H1 (cell line): ENCODE measurements at regions not wholly inside any gene's neighbourhood (a gene's known extent, or its start where the extent isn't known, plus 50 kb on each side); places are given as distances from the start of the nearest gene placed in this dataset.

Source experiments
- CTCF ChIA-PET: fragments of 300-600 bp; sonication (Branson Sonifier 250); formaldehyde crosslinking; loops from one replicate; lab custom pipeline; 2021; ENCODE audit not compliant: partially characterized antibody; lab: Charles Lee
- POLR2A ChIA-PET: fragments of 300-600 bp; sonication (Branson Sonifier 250); formaldehyde crosslinking; loops from one replicate; lab custom pipeline; 2021; ENCODE audit warnings: inconsistent platforms; ENCODE audit not compliant: partially characterized antibody; lab: Charles Lee
- DNase-seq, 2 experiments: peaks; one replicate each; pipeline versions ENCODE4 v3.0.0 to v3.0.0-alpha.2; 2010 to 2022; ENCODE audit warnings: low spot score in 2 of 2, low read depth in 1 of 2, mixed read lengths in 1 of 2
- FAIRE-seq: peaks from 2 replicates; lab custom pipeline; 2011; peaks lifted over from hg19 to GRCh38; lab: Jason Lieb, UNC
- H2AFZ ChIP-seq: 2 replicates; pipeline ENCODE4 v1.8.1; 2012; ENCODE audit warnings: low read length, inconsistent platforms
- H2AK5ac ChIP-seq: 2 replicates; pipeline ENCODE4 v1.6.1; 2013; ENCODE audit warnings: low read depth, low read length
- H2BK120ac ChIP-seq: replicated peaks from 2 replicates; pipeline ENCODE3; 2013; ENCODE audit warnings: low read depth, low read length, inconsistent platforms
- H2BK12ac ChIP-seq: 2 replicates; pipeline ENCODE4 v1.6.1; 2013; ENCODE audit warnings: low read depth, low read length
- H2BK15ac ChIP-seq: 2 replicates; pipeline ENCODE4 v1.6.1; 2013; ENCODE audit warnings: low read length
- H2BK20ac ChIP-seq: 2 replicates; pipeline ENCODE4 v1.6.1; 2013; ENCODE audit warnings: low read length
- H2BK5ac ChIP-seq: 2 replicates; pipeline ENCODE4 v1.6.1; 2013; ENCODE audit warnings: low read depth, low read length
- H3K14ac ChIP-seq: 2 replicates; pipeline ENCODE4 v1.6.1; 2013; ENCODE audit warnings: inconsistent platforms; ENCODE audit not compliant: insufficient read length
- H3K18ac ChIP-seq: 2 replicates; pipeline ENCODE4 v1.6.1; 2013; ENCODE audit warnings: low read length; ENCODE audit errors: extremely low read depth
- H3K23ac ChIP-seq: 2 replicates; pipeline ENCODE4 v1.6.1; 2013; ENCODE audit warnings: inconsistent platforms; ENCODE audit not compliant: insufficient read length
- H3K23me2 ChIP-seq: 2 replicates; pipeline ENCODE4 v1.6.1; 2013; ENCODE audit warnings: low read depth, low read length
- H3K27ac ChIP-seq: 2 replicates; pipeline ENCODE4 v1.6.1; 2011; ENCODE audit warnings: low read depth, low read length, inconsistent platforms
- H3K27me3 ChIP-seq, 4 experiments: replicated peaks in 1 of 4; 1 replicate in 1 of 4; 2 replicates in 3 of 4; pipeline versions ENCODE4 v1.6.1 to v1.8.1; 2011 to 2013; ENCODE audit warnings: low read length in 3 of 4, mild to moderate bottlenecking in 3 of 4, inconsistent platforms in 2 of 4, mixed read lengths in 2 of 4, moderate library complexity in 1 of 4; ENCODE audit not compliant: control insufficient read depth in 3 of 4, insufficient read depth in 3 of 4; ENCODE audit errors: extremely low read depth in 1 of 4
- H3K36me3 ChIP-seq, 4 experiments: 2 replicates each; pipeline versions ENCODE4 v1.6.1 to v1.8.1; 2011 to 2013; ENCODE audit warnings: mild to moderate bottlenecking in 4 of 4, low read length in 3 of 4, moderate library complexity in 2 of 4, control low read depth in 1 of 4, inconsistent platforms in 1 of 4; ENCODE audit not compliant: insufficient read depth in 4 of 4, control insufficient read depth in 2 of 4
- H3K4ac ChIP-seq: replicated peaks from 2 replicates; pipeline ENCODE3; 2013; ENCODE audit warnings: low read length, low read depth, mixed read lengths, inconsistent platforms; ENCODE audit not compliant: insufficient read length
- H3K4me1 ChIP-seq, 4 experiments: replicated peaks in 1 of 4; 1 replicate in 1 of 4; 2 replicates in 3 of 4; pipeline versions ENCODE4 v1.6.1 to v1.8.1; 2011 to 2013; ENCODE audit warnings: low read length in 3 of 4, inconsistent platforms in 2 of 4, mixed read lengths in 1 of 4; ENCODE audit not compliant: insufficient read depth in 4 of 4, control insufficient read depth in 3 of 4
- H3K4me2 ChIP-seq, 2 experiments: 2 replicates each; pipeline versions ENCODE4 v1.6.1 to v1.8.1; 2011 to 2013; ENCODE audit warnings: low read depth in 2 of 2, low read length in 2 of 2, control low read depth in 1 of 2, inconsistent platforms in 1 of 2, mild to moderate bottlenecking in 1 of 2; ENCODE audit not compliant: insufficient read depth in 1 of 2
- H3K4me3 ChIP-seq, 4 experiments: fragments of 200-600, 300-600 bp in 1 of 4; sonication (generic), shearing (Covaris generic), sonication (Bioruptor Twin) in 1 of 4; 2 replicates each; pipeline versions ENCODE4 v1.5.1 to v1.8.1; 2011 to 2016; ENCODE audit warnings: low read length in 4 of 4, low read depth in 3 of 4, control low read depth in 2 of 4, inconsistent platforms in 2 of 4, mild to moderate bottlenecking in 2 of 4, mixed read lengths in 1 of 4, moderate library complexity in 1 of 4; ENCODE audit not compliant: insufficient read depth in 2 of 4; ENCODE audit errors: extremely low read depth in 1 of 4
- H3K56ac ChIP-seq: replicated peaks from 2 replicates; pipeline ENCODE3; 2013; ENCODE audit warnings: low read depth, mild to moderate bottlenecking, mixed read lengths, low read length, inconsistent platforms; ENCODE audit not compliant: insufficient read length
- H3K79me1 ChIP-seq: 2 replicates; pipeline ENCODE4 v1.6.1; 2013; ENCODE audit warnings: low read depth, low read length, control low read depth
- H3K79me2 ChIP-seq, 2 experiments: 2 replicates each; pipeline versions ENCODE4 v1.6.1 to v1.8.1; 2012 to 2013; ENCODE audit warnings: low read length in 2 of 2, mild to moderate bottlenecking in 2 of 2, inconsistent platforms in 1 of 2; ENCODE audit not compliant: insufficient read depth in 2 of 2, control insufficient read depth in 1 of 2
- H3K9ac ChIP-seq, 4 experiments: replicated peaks in 1 of 4; 1 replicate in 1 of 4; 2 replicates in 3 of 4; pipeline versions ENCODE4 v1.6.1 to v1.8.1; 2011 to 2013; ENCODE audit warnings: low read depth in 3 of 4, low read length in 3 of 4, control low read depth in 2 of 4, mild to moderate bottlenecking in 2 of 4, moderate library complexity in 2 of 4, inconsistent platforms in 1 of 4; ENCODE audit errors: extremely low read depth in 1 of 4
- H3K9me3 ChIP-seq, 2 experiments: 2 replicates each; pipeline versions ENCODE4 v1.6.1 to v1.8.1; 2012 to 2013; ENCODE audit warnings: mild to moderate bottlenecking in 2 of 2, moderate library complexity in 2 of 2, control low read depth in 1 of 2, inconsistent platforms in 1 of 2, low read depth in 1 of 2, low read length in 1 of 2, mixed read lengths in 1 of 2; ENCODE audit not compliant: insufficient read depth in 2 of 2
- H4K20me1 ChIP-seq, 2 experiments: replicated peaks in 1 of 2; 2 replicates each; pipeline versions ENCODE3 to v1.8.1; 2011 to 2013; ENCODE audit warnings: inconsistent platforms in 2 of 2, low read length in 2 of 2, mild to moderate bottlenecking in 1 of 2; ENCODE audit not compliant: insufficient read depth in 2 of 2, control insufficient read depth in 1 of 2
- H4K5ac ChIP-seq: 2 replicates; pipeline ENCODE4 v1.6.1; 2013; ENCODE audit warnings: low read length, low read depth, mixed read lengths, inconsistent platforms; ENCODE audit not compliant: insufficient read length
- H4K8ac ChIP-seq: 2 replicates; pipeline ENCODE4 v1.8.0; 2013; ENCODE audit warnings: mild to moderate bottlenecking, moderate library complexity, low read length, inconsistent platforms; ENCODE audit not compliant: insufficient read depth; ENCODE audit errors: extremely low read depth
- H4K91ac ChIP-seq: replicated peaks from 2 replicates; pipeline ENCODE3; 2013; ENCODE audit warnings: low read length, mixed read lengths, inconsistent platforms; ENCODE audit not compliant: insufficient read length
- CTCF ChIP-seq, 3 experiments: IDR thresholded peaks; 1 replicate in 2 of 3; 2 replicates in 1 of 3; pipeline versions ENCODE4 v1.5.1 to v1.6.1; 2011; ENCODE audit warnings: low read length in 3 of 3, mild to moderate bottlenecking in 3 of 3, inconsistent platforms in 2 of 3, low read depth in 1 of 3, moderate library complexity in 1 of 3; ENCODE audit not compliant: insufficient read depth in 1 of 3; ENCODE audit errors: control extremely low read depth in 1 of 3
- NRF1 ChIP-seq: IDR thresholded peaks from 2 replicates; pipeline ENCODE4 v1.6.1; 2011; ENCODE audit warnings: mild to moderate bottlenecking, low read depth, low read length, improper control_type of control experiment
- RAD21 ChIP-seq, 2 experiments: IDR thresholded peaks in 1 of 2; conservative IDR thresholded peaks in 1 of 2; 2 replicates each; pipeline ENCODE4 v1.6.1; 2011; ENCODE audit warnings: low read depth in 2 of 2, low read length in 2 of 2, improper control_type of control experiment in 1 of 2, inconsistent platforms in 1 of 2, mild to moderate bottlenecking in 1 of 2, moderate library complexity in 1 of 2
- WGBS, 2 experiments: shearing (Covaris generic) in 1 of 2; methylation state at CpG; one replicate each; pipeline versions ENCODE4 v1.1.6 to v1.1.7; 2013 to 2015; ENCODE audit warnings: low lambda C conversion rate in 2 of 2, mixed read lengths in 2 of 2, inconsistent platforms in 1 of 2, low coverage in 1 of 2, missing lambda C conversion rate in 1 of 2; ENCODE audit not compliant: insufficient replicate concordance in 2 of 2, insufficient coverage in 1 of 2, insufficient read length in 1 of 2; ENCODE audit errors: extremely low coverage in 1 of 2, missing lambda C conversion rate in 1 of 2; 5-methylcytosine and 5-hydroxymethylcytosine counted together

- FAIRE-seq: no peak
- Histone ChIP-seq H2AK5ac (no peak overlapping the region), H2BK20ac (no peak overlapping the region), H3K27ac (no peak overlapping the region), H4K5ac (no peak overlapping the region), H3K9me3 (no peaks in the 10 kb centered on the region)
- TF ChIP-seq CTCF (IDR thresholded peaks at IDR 0.05; ENCODE audit: control extremely low read depth in 1 of 3, insufficient read depth in 1 of 3, low read depth in 1 of 3, low read length in 3 of 3) (peak in 2 of 3 experiments; percentile 17 to 20; a peak in 3 of 4 replicates), RAD21 (IDR thresholded peaks at IDR 0.05 in 1 of 2, conservative IDR thresholded peaks at IDR 0.05 in 1 of 2; ENCODE audit: low read depth in 2 of 2, low read length in 2 of 2) (peak; percentile 57 to 64), NRF1 (no peak)
- TF ChIP-seq, all 59 proteins: peak for 2
- no peak overlapping the region for H3K56ac ChIP-seq
- peak overlapping the region; percentile 1; the same call in 1 of the 2 replicates for H2BK5ac ChIP-seq
- H3K4me3 ChIP-seq: no peak overlapping the region
- no peaks in the 10 kb centered on the region for H3K23me2 ChIP-seq
- H2BK120ac ChIP-seq: no peak overlapping the region
- WGBS, 2 experiments: 83% methylated on average over 1 of the region's 1 CpG; no CpG with 5 or more reads in 1 of the 2 experiments
- no peak overlapping the region for H4K8ac ChIP-seq
- no peaks in the 10 kb centered on the region for H3K79me1 ChIP-seq
- no peak overlapping the region for H2BK15ac ChIP-seq
- H3K4me2 ChIP-seq: no peak overlapping the region
- no peak overlapping the region for H3K4ac ChIP-seq
- no peaks in the 10 kb centered on the region for H3K79me2 ChIP-seq
- no peak overlapping the region for H3K14ac ChIP-seq
- H3K18ac ChIP-seq: no peak overlapping the region
- H3K27me3 ChIP-seq: no peaks in the 10 kb centered on the region
- POLR2A ChIA-PET: no interaction called here
- H3K9ac ChIP-seq: no peak overlapping the region
- no peaks in the 10 kb centered on the region for H3K36me3 ChIP-seq
- DNase-seq: no peak
- no peaks in the 10 kb centered on the region for H3K4me1 ChIP-seq
- no peak overlapping the region for H3K23ac ChIP-seq
- CTCF ChIA-PET: interaction anchor here (0.6 to 1.5 kb wide), 5 partner anchors 8 to 324 kb away, joined by 3 to 4 read pairs (median 3); no protein-coding TSS in a partner anchor
- no peaks in the 10 kb centered on the region for H4K20me1 ChIP-seq
- no peak overlapping the region for H2AFZ ChIP-seq
- H2BK12ac ChIP-seq: no peak overlapping the region
- no peak overlapping the region for H4K91ac ChIP-seq
Observed at GRCh38 chr7:49324707-49325106, 400.4 kb downstream of the CDC14C start.
